K562 (cell line): ENCODE measurements at regions not wholly inside any gene's neighbourhood (a gene's known extent, or its start where the extent isn't known, plus 50 kb on each side); places are given as distances from the start of the nearest gene placed in this dataset.

Source experiments
- EHMT2 ChIP-seq: fragments of 450-650 bp; IDR thresholded peaks from 2 replicates; pipeline ENCODE4 v1.6.1; 2018; ENCODE audit warnings: antibody characterized with exemption
- EP300 ChIP-seq: IDR thresholded peaks from 2 replicates; pipeline ENCODE4 v1.6.1; 2012; ENCODE audit warnings: low read length, improper control_type of control experiment
- HINFP ChIP-seq: fragments of 450-650 bp; conservative IDR thresholded peaks from 2 replicates; pipeline ENCODE4 v1.6.1; 2016; ENCODE audit warnings: missing genetic modification characterization, low read depth, mild to moderate bottlenecking, control low read depth, missing compliant biosample characterization
- HNRNPH1 ChIP-seq: fragments of 200-400 bp; formaldehyde crosslinking; optimal IDR thresholded peaks from 2 replicates; pipeline ENCODE3; 2017; ENCODE audit warnings: low read depth, mild to moderate bottlenecking, low read length, moderate library complexity
- MTF1 ChIP-seq: fragments of 250-450 bp; sonication (Bioruptor Pico); IDR thresholded peaks from 2 replicates; pipeline ENCODE4 v1.9.0; 2021; ENCODE audit warnings: moderate library complexity, mild to moderate bottlenecking, inconsistent platforms, borderline replicate concordance
- RAD21 ChIP-seq, 2 experiments: fragments of 250-450 bp in 1 of 2; fragments of 450-650 bp in 1 of 2; sonication (Bioruptor Pico) in 1 of 2; formaldehyde crosslinking in 1 of 2; IDR thresholded peaks in 1 of 2; conservative IDR thresholded peaks in 1 of 2; 2 replicates each; pipeline versions ENCODE4 v1.4.0 to v1.8.0; 2020 to 2022; ENCODE audit warnings: mild to moderate bottlenecking in 2 of 2, moderate library complexity in 1 of 2
- ZFP36 ChIP-seq: fragments of 150-350 bp; IDR thresholded peaks from 2 replicates; pipeline ENCODE4 v1.6.1; 2018; ENCODE audit warnings: low read length, low read depth; ENCODE audit not compliant: partially characterized antibody
- ZNF146 ChIP-seq: IDR thresholded peaks from one replicate; pipeline ENCODE4 v1.6.1; 2018; ENCODE audit warnings: missing compliant biosample characterization; ENCODE audit not compliant: unreplicated experiment
- ZNF609 ChIP-seq: sonication (generic); formaldehyde crosslinking; IDR thresholded peaks from 2 replicates; pipeline ENCODE4 v1.8.1; 2023; ENCODE audit warnings: missing genetic modification reagents, mild to moderate bottlenecking, borderline replicate concordance
- TF ChIP-seq, protein P1 (sequence below), 2 experiments: IDR thresholded peaks; 2 replicates each; pipeline ENCODE4 v1.6.1; 2012; ENCODE audit warnings: improper control_type of control experiment in 2 of 2, low read depth in 2 of 2, low read length in 2 of 2, borderline replicate concordance in 1 of 2
- TF ChIP-seq, protein P2 (sequence below): sonication (generic); formaldehyde crosslinking; IDR thresholded peaks from 2 replicates; pipeline ENCODE4 v1.8.1; 2022; ENCODE audit warnings: missing genetic modification reagents

DNA sequence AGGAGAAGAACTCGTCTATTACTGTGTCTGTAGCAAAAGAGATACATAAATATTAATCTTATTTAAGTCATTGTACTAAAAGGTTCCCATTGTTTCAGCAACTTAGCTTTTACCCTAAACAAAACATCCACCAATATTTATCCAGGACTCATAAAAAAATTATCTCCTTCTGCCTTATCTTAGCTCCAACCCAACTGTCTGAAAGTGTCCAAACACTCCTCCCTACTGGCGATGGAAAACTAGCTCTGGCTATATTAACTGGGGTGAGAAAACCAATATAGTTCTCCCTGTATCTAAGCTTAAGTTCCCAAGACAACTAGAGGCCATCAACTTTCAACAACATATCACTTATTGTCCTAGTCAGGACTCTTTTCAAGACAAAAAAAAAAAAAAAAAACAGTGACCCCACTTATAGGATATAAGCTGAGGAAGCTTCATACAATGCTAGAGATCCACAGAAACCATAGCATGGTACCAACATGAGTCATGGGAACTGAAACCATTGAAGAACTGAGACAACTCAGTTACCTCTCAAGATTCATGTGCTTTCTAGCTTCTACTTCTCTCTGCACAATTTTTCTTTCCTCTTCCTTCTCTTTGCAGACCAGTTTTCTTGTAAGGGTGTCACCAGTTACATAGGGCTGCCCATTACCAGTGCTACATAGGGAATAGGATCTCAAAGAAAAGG, 150.7 kb upstream of the RASA1 start (continued):
- TF ChIP-seq ZFP36 (no peak), RAD21 (CRISPR knock-in tag; conservative IDR thresholded peaks at IDR 0.05 in 1 of 2, IDR thresholded peaks at IDR 0.05 in 1 of 2) (peak in 1 of 2 experiments; percentile 33; a peak in 2 of 4 replicates), ZNF609 (CRISPR knock-in tag) (no peak), EHMT2 (peak; percentile 21), HNRNPH1 (no peak), HINFP (tag) (no peak), ZNF146 (CRISPR knock-in tag) (no peak), MTF1 (CRISPR knock-in tag) (no peak), EP300 (peak; percentile 52; the same call in 1 of the 2 replicates)
- TF ChIP-seq, protein P1, sequence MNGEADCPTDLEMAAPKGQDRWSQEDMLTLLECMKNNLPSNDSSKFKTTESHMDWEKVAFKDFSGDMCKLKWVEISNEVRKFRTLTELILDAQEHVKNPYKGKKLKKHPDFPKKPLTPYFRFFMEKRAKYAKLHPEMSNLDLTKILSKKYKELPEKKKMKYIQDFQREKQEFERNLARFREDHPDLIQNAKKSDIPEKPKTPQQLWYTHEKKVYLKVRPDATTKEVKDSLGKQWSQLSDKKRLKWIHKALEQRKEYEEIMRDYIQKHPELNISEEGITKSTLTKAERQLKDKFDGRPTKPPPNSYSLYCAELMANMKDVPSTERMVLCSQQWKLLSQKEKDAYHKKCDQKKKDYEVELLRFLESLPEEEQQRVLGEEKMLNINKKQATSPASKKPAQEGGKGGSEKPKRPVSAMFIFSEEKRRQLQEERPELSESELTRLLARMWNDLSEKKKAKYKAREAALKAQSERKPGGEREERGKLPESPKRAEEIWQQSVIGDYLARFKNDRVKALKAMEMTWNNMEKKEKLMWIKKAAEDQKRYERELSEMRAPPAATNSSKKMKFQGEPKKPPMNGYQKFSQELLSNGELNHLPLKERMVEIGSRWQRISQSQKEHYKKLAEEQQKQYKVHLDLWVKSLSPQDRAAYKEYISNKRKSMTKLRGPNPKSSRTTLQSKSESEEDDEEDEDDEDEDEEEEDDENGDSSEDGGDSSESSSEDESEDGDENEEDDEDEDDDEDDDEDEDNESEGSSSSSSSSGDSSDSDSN (IDR thresholded peaks at IDR 0.05; ENCODE audit: borderline replicate concordance in 1 of 2, low read depth in 2 of 2, low read length in 2 of 2) = no peak
- TF ChIP-seq, protein P2, sequence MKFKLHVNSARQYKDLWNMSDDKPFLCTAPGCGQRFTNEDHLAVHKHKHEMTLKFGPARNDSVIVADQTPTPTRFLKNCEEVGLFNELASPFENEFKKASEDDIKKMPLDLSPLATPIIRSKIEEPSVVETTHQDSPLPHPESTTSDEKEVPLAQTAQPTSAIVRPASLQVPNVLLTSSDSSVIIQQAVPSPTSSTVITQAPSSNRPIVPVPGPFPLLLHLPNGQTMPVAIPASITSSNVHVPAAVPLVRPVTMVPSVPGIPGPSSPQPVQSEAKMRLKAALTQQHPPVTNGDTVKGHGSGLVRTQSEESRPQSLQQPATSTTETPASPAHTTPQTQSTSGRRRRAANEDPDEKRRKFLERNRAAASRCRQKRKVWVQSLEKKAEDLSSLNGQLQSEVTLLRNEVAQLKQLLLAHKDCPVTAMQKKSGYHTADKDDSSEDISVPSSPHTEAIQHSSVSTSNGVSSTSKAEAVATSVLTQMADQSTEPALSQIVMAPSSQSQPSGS = no peak
- TF ChIP-seq, all 486 proteins: peak for 10
